GM20431 (cell line): ENCODE measurements at regions not wholly inside any gene's neighbourhood (a gene's known extent, or its start where the extent isn't known, plus 50 kb on each side); places are given as distances from the start of the nearest gene placed in this dataset.

Experiments
- in situ Hi-C: fragments of 300-500 bp; cut with MseI, MboI; formaldehyde crosslinking; loops from one replicate; pipeline ENCODE4 v1.15.0; 2020; ENCODE audit warnings: low sequenced_read_pairs; ENCODE audit not compliant: unreplicated experiment

DNA sequence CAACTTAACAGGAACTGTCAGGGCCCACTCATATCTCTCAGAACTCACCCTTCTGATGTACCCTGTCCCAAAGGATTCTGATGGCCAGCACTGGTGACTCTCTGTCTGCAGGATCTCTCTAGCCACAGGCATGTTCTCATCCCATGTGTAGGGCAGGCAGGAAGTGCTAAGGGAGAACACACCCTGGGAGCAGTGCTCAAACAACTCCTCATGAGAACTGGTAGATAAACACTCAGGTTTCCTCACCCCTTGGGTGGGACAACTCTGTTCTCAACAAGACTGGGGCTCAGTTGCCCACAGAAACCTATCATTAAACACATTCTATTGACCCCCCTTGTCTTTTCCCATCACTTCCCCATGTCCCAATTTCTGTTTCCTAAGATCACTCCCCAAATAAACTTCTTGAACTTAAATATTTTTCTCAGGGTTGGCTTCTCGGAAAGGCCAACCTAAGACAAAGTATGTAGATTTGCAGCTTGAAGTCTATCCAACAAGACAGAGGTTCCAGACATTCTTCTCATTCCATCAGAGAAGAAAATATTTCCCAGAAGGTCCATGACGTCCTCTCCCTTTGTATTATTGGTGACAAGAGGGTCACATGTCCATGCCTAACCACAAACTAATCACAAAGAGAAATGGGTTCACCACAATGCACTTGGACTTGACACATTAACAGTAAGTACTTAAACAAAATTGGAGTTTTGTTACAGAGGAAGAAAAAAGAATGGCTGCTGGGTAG, 276.6 kb upstream of the GADL1 start:
- in situ Hi-C loops: no loop called here

DNA sequence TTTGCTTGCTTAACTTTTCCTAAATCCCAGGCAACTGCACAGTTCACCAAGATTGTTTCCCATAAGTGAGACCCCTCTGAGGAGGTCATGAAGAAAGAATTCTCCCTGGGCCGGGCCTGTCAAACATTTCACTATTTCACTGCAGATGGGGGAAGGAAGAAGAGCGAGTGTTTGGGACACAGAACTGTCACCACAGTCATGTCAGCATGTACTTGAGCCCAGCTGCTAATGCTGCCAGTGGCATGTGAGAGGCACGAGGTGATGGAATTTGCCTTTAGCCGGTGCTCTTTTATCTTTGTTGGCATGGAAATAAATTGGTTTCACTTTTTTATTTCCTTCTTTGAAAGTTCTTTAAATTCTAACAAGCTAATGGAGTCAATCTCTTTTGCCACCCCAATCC, 277.9 kb upstream of the GADL1 start:
- in situ Hi-C loops: no loop called here

DNA sequence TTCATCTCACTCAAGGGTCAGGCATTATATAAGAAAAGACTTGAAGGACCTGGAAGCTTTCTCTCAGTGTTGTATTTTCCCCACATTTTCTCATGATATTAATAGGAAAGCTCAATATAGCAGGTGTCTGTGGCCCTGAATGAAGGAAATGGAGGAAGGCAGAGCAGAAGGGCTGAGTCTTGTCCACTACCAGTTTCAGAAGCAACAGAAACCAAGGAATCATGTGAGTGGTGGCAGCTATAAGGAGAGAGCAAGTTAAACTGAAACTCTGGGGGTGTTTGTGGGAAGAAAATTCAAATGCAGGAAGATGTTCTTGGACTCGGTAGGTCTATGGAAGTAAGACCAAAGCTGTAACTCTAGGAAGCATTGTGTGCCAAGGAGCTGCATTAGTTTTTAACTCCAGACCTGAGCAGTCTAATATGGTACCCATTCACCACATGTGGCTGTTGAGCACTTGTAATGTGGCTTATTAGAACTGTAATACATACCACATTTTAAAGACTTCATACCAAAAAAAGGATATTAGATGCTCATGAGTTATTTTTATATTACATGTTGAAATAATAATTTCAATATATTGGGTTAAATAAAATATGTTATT, 278.8 kb upstream of the GADL1 start:
- in situ Hi-C loops: no loop called here

DNA sequence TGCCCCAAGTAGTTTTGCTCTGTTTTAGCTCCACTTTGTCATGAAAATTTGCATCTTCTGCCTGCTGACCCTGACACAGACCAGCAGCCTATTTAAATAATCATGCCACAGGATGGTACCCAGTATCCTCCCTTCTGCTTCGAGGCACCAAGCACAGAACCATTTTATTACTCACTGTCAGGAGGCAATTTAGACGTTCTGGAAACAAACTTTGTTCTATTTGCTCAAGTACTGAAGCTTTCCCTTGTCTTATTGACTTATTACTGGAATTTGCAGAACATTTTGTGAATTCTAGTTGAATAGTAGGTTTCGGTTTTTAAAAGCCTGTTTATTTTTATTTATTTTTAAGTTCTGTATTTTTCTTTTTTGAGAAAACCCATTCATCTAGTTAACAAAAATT, 279.6 kb upstream of the GADL1 start:
- in situ Hi-C loops: no loop called here

DNA sequence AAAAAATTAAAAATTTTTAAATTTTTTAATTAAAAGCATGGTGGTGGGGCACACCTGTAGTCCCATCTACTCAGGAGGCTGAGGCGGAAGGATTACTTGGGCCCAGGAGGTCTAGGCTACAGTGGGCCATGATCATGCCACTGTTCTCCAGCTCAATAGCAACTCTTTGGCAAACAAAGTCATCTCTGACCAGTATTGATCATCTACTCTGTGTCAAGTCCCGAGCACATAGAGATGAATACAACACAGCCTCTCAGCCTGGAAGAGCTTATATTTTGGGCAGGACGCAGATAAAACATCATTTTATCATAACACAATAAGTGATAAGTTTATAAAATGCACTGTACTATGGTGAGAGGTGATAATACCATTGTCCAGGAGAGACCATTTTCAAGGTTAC, 281.6 kb upstream of the GADL1 start:
- in situ Hi-C loops: no loop called here

DNA sequence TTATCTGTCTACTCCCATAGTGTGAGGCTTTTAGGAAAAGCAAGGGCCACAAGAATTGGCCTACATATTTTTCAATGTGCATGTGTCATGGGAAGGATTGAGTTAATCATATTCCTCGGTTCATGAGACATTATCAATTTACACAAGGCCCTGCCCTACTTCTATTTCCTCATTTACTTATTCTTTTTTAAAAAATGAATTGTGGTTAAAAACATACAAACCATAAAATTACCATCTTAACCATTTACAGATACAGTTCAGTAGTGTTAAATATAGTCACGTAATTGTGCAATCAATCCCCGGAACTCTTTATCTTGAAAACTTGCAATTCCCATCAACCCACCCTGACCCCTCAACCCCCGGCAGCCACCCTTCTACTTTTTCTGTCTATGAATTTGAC, 284.0 kb upstream of the GADL1 start:
- in situ Hi-C loops: no loop called here

DNA sequence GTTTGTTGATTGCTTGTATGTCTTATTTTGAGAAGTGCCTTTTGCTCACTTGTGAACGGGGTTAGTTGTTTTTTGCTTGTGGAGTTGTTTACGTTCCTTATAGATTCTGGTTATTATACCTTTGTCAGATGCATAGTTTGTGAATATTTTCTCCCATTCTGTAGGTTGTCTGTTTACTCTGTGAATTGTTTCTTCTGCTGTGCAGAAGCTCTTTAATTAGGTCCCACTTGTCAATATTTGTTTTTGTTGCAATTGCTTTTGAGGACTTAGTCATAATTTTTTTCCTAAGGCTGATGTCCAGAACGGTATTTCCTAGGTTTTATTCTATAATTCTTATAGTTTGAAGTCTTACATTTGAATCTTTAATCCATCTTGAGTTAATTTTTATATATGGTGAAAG, 285.3 kb upstream of the GADL1 start:
- in situ Hi-C loops: no loop called here

DNA sequence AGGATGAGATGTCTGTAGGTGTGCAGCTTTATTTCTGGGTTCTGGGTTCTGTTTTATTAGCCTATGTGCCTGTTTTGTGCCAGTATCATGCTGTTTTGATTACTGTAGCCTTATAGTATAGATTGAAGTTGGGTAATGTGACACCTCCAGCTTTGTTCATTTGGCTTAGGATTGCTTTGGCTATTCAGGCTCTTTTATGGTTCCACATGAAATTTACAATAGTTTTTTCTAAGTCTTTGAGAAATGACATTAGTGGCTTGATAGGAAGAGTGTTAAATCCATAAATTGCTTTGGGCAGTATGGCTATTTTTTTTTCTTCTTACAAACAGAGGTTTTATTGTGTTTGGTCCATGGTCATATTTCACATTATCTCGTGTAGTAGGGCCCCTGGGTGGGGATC, 285.8 kb upstream of the GADL1 start:
- in situ Hi-C loops: no loop called here

DNA sequence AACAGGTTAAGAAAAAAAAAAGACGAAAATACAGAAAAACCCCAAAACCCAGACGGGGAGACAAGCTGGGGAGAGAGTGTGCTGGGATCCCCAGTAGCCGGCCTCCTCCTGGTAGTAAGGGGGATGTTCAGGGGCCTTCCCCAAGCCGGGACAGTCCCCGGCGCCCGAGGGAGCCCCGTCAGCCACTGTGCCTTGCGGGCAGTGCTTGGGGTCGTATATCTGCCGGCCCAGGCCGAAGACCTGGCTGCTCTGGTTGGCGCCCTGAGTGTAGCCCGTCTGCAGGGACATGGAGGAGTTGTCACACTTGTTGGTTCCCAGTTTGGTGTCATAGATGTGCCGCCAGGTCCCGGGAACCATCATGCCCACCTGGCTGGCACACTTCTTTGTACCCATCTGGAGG, 287.2 kb upstream of the GADL1 start:
- in situ Hi-C loops: no loop called here

DNA sequence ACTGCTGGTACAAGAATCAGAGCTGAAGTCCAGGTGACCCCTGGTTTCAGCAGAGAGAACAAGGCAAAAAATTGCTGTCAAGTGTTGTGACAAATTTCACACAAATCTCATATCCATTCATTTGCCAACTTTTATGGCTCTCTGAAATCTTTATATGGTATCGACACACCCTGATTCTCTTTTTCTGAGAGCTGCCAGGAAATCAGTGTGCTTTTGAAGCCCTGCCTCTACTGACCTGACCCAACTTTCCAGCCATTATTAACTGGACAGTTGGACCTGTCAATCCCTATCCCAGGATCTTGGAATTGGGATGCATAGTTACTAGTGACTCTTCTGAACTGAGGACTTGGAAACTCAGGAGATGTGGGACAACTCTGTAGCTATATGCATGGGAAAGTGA, 288.2 kb upstream of the GADL1 start:
- in situ Hi-C loops: no loop called here

DNA sequence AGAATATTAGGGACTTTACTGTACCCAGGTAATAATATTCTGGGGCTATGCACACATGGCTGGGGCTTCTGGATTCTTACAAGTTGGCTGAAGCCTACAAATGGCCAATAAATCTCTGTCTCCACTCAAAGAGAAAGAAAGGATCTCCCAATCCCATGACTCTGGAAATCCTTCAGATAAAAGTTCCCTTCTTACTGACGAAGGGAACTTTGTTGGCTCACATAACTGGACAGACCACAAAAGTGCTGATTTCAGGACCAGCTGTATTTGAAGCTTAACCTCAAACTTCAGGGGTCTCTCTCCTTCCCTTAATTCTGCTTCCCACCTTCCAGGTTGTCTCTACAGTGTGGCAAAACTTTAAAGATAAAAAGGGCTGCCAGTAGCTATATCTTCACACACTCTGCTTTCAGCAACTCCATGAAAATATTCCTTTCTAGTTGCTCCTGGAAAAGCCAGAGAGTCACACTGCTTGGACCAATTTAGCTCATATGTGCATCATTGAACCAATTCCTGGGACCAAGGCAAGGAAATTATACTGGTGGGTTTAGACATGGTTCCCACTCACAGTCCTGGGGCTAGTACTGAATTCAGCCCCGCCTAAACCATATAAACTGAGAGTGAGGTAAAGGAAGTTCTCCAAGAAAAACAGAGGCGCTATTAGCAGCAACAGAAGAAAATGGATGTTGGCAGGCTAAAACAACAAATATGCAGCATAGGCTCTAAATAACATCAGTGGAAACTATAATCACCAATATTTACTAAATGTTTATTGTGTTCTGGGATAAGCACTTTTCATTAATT, 290.0 kb upstream of the GADL1 start:
- in situ Hi-C loops: no loop called here

DNA sequence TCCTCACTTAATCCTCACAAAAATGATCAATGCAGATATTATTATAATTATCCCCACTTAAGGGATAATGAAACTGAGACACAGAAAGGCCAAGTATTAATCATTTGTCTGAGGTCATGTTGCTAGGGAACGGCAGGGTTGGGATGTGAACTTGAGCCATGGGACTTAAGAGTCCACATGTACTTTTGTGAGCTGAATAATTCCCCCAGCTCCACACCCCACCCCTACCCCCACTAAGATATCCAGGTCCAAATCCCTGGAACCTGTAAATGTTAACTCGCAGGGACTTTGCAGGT, 290.5 kb upstream of the GADL1 start:
- in situ Hi-C loops: no loop called here

DNA sequence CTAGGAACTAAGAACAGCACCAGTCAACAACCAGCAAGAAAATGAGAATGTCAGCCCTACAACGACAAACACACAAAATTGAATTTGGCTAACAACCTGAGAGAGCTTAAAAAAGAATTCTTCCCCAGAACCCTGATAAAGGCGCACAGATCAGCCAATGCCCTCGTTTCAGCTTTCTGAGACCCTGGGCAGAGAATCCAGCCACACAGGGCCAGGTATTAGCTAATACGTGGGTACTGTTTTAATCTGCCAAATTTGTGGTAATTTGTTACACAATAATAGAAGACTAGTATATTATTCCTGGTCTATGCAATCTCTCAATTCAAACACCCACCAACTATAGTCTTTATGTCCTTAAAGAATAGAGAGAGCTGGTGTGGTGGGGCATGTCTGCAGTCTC, 291.6 kb upstream of the GADL1 start:
- in situ Hi-C loops: no loop called here

DNA sequence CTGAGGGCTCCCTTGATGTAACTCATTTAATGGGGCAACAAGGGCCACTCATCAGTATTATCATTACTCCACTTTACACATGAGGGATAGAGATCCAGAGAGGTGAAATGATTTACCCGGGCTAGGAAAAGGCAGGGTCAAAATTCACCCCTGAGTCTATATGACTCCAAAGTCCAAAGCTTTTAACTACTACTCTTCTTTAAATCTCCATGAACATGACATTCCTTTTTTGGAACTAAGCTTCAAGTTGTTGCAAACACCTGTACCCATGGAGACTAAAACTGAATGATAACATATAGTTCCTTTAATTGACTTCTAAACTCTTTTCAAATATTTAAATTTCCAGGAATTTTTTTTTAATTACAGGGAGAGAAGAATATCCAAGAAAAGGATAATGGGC, 292.9 kb upstream of the GADL1 start:
- in situ Hi-C loops: no loop called here

DNA sequence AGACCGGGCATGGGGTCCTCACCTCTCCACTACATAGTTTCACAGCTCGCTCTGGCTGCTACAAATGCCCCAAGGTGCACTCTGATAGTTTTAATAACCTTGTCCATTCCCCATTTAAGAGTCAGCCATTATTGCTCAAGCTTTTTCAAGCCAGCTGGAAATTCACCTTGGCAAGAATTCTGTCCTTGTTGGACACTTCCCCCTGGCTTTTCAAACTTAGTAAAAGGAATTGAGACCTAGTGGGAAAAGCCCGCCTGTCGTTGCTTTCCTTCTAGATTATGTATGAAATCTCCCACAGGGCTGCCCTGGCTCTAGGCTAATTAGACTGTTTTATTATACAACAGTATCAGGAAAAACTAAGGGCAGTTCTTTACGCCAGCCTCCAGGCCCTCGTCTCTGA, 293.7 kb upstream of the GADL1 start:
- in situ Hi-C loops: no loop called here

DNA sequence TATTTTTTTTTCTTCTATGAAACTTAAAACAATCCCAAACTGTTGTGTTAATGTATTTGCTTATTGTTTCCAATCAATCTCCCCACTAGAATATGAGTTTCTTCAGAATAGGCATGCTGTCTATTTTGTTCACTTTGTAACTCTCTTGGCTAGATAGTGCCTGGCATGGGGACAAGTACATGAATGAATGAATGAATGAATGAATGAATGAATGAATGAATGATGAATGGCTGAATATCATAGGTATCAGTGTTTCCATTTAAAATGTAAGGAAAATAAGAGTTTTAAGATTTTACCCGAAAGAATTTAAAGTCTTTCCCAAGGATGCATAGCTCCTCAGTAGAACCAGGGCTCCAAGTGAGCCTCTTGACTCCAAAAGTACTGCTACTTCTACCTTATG, 294.9 kb upstream of the GADL1 start:
- in situ Hi-C loops: no loop called here

DNA sequence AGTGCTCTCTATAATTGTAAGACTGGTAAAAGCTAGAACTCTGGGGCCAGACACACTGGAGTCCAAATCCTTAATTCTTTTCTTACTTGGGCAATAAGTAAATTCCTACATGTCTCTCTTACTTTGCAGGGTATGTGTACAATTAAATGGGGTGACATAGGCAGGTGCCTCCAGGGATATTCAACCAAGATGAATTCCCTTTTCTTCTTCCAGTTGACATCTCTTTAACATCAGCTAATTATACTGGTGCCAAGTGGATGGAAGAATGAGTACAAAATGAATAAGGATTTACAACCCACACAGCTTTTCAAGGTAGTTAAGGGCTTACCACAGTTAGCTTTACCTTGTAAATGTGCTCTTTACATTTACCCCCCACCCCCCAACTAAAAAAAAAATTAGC, 295.5 kb upstream of the GADL1 start:
- in situ Hi-C loops: no loop called here

DNA sequence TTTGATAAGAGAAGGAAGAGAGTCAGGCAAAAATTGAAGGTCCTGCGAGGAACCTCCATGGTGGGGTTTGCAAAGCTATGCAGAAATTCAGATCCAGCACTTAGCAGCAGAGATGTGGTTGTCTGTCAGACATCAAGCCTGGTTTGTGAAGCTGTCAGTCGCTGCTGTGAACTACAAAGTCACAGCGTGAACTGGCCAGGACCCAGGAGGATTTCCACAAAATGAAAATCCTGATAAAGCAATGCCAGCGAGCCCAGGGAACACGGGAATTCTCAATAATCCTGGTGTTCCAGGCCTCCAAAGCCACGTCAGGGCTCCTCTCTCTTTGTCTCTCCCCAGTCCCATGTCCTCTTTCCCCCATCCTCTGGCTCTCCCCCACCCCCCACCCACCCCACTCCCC, 296.9 kb upstream of the GADL1 start:
- in situ Hi-C loops: no loop called here

DNA sequence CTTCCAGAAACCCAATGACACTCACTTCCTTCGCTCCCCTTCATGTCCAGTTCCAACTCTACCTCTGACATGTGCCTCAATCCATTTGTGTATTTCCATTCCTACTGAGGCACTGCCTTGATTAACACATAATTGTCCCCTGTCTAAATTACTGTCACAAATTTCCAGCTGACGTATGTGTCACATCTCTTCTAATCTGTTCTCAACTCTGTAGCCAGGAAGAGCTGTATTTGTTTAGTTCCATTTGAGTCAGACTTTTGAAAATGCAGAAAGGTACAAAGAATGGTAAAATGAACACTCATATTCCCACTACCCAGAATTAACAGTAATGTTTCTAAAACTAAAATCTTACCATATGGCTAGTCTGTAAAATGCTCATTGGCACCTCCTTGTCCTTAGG, 299.0 kb upstream of the GADL1 start:
- in situ Hi-C loops: no loop called here

DNA sequence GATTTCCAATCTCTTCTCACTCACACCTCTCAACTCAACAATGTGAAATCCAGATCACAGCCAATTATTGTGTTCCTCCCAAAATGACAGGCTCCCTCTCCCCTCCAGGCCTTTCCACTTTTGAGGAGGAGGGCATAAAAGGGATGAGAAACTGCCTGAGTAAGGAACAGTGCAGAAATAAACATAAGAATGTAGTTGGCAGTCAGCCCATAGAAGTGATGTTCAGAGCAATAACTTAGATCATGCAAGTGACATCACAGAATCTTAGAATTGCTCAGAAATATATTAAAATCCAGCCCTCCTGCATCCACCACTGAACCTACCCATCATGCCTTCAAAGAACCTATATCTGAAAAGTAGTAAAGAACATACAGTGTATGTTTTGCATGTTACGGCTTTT, 299.4 kb upstream of the GADL1 start:
- in situ Hi-C loops: no loop called here

DNA sequence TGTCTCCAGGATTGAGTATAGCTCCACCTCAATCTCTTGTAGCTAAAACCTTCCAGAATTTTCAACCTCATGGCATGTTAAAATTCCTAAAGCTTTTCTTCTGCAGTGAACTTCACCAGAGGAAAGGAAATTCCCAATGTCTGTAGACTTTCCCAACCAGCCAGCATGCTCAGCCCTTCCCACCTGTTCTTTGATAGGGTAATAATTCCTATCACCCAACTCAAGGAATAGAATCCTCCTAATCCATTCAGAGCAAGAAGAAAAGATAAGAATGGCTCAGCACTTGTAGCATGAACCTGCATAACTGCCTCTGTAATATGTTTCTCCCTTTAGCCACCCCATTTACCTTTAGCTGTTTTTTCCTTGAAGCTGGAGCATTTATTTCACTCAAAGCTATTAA, 301.8 kb upstream of the GADL1 start:
- in situ Hi-C loops: no loop called here

DNA sequence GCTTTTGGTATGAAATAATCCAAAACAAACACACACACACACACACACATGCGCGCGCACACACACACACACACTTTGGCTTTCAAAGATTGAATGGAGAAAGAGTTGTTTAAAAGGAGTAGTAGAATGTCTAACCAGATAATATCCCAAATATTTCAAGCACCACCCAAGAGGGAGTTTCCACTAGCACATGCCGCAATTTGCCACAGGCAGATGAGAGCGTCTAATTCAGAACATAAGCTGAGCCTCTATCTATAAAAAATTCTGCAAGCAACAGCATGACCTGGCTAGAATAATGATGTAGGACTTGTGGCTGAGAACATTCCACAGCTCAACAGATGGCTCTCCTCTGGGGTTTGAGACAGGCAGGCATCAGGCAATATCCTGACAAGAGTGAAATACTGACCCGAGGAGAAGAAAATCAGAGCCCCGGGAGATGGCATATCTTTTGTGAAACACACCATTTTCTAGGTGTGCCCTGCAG, 302.5 kb upstream of the GADL1 start:
- in situ Hi-C loops: no loop called here
